ENCODE measurements at regions not wholly inside any gene's neighbourhood (a gene's known extent, or its start where the extent isn't known, plus 50 kb on each side); places are given as distances from the start of the nearest gene placed in this dataset.

- TF ChIP-seq CTCF (IDR thresholded peaks at IDR 0.05) (no peak), POLR2A (IDR thresholded peaks at IDR 0.05) (no peak)
Observed at GRCh38 chr16:16881814-16882213, 502.9 kb downstream of the NPIPA7 start.
